Omental fat pad (tissue), 3 donors: ENCODE measurements at regions not wholly inside any gene's neighbourhood (a gene's known extent, or its start where the extent isn't known, plus 50 kb on each side); places are given as distances from the start of the nearest gene placed in this dataset.
"Not testable (repeated sequence)": the region's sequence is repeated elsewhere in the genome, so short reads cannot be mapped to it uniquely, and the experiment has no call there.

Source experiments
- ATAC-seq: fragments of 150-250 bp; one replicate; pipeline ENCODE4 v1.9.1; 2016; ENCODE audit warnings: mild to moderate bottlenecking, moderate library complexity; ENCODE audit not compliant: low FRiP score
- DNase-seq: peaks from one replicate; pipeline ENCODE4 v3.0.0-alpha.2; 2019; ENCODE audit warnings: low spot score
- CTCF ChIP-seq, 3 donors: fragments of 450-650 bp; IDR thresholded peaks; one replicate each; pipeline ENCODE4 v1.5.1; 2016 to 2017; ENCODE audit warnings: antibody characterized with exemption in 3 of 3, mild to moderate bottlenecking in 3 of 3, moderate library complexity in 2 of 3

DNA sequence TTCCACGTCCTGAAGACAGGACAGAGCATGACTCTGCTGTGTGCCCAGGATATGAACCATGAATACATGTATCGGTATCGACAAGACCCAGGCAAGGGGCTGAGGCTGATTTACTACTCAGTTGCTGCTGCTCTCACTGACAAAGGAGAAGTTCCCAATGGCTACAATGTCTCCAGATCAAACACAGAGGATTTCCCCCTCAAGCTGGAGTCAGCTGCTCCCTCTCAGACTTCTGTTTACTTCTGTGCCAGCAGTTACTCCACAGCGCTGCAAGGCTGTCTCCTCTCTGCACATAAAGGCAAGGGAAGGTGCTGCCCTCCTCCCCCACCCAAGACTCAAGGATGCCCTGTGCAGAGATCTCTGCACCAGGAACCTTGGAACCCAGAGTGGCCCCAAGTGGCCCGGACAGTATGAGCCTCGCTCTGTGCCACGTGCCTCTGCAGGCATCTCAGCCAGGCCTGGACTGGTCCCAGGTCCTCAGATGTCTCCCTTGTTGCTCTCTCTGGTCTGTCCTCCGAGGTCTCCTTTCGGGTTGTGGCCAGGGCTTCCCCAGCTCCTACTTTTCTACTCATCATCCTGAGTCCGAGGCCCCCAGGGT lies 230.3 kb upstream of the PRSS58 start:
- TF ChIP-seq CTCF (IDR thresholded peaks at IDR 0.05) = no peak
- no peak for DNase-seq
- no peak for ATAC-seq

DNA sequence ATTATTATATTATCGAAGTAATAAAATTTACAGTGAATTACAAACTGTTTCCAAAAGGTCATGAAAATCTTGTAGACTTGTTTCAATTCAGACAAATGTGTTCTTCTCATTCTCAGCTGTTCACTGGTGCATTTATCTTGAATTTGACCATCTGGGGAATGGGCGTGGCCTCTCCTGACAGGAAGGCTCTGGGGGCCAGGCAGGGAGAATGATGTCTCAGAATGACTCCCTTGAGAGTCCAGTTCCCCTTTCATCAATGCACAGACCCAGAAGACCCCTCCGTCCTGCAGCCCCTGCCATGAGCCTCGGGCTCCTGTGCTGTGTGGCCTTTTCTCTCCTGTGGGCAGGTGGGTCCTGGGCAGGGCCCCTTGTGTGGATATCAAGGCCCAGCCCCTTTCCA lies 229.7 kb upstream of the PRSS58 start:
- not testable (repeated sequence) for ATAC-seq, DNase-seq

- TF ChIP-seq CTCF (IDR thresholded peaks at IDR 0.05) = no peak
- DNase-seq = no peak
- no peak for ATAC-seq
Measured at GRCh38 chr7:142487124-142487523, 229.3 kb upstream of the PRSS58 start.

- ATAC-seq = no peak
- TF ChIP-seq CTCF (IDR thresholded peaks at IDR 0.05) = no peak
Measured at GRCh38 chr7:142485617-142486226, 227.9 kb upstream of the PRSS58 start.

DNA sequence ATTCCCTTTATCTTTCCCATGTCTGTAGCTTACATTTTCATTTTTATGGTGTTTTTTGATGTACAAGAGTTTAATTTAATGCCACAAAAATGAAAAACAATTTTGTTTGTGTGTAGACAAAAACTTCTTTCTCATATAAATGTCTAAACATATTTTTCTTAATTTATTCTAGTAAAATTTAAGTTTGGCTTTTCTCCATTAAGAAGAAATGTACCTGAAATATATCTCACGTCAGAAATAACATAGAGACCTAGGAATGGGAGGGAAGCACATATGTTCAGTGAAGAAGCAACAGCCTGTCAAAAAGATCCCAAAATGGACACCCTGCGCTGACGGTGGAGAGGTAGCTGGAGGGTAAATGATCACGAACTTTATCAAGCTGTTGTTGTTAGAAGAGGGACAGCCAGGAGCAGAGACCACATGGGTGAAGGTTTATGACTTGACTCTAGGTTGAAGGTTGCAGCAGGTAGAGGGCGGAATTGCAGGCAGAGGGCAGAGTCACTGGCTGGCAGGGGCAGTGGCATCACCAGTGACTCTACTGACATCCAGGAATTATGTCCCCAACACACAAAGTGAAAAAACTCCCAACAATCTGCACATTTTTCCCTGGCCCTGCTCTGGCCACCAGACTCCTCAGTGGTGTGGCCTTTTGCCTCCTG lies 225.9 kb upstream of the PRSS58 start:
- ATAC-seq (no peak), DNase-seq (no peak)
- no peak for TF ChIP-seq CTCF (IDR thresholded peaks at IDR 0.05)

More at GRCh38 chr7:142485617-142486226, 227.9 kb upstream of the PRSS58 start:
- no peak for DNase-seq

- DNase-seq (no peak), ATAC-seq (no peak)
- TF ChIP-seq CTCF (IDR thresholded peaks at IDR 0.05) = no peak
Measured at GRCh38 chr7:142482891-142483658, 225.2 kb upstream of the PRSS58 start.

DNA sequence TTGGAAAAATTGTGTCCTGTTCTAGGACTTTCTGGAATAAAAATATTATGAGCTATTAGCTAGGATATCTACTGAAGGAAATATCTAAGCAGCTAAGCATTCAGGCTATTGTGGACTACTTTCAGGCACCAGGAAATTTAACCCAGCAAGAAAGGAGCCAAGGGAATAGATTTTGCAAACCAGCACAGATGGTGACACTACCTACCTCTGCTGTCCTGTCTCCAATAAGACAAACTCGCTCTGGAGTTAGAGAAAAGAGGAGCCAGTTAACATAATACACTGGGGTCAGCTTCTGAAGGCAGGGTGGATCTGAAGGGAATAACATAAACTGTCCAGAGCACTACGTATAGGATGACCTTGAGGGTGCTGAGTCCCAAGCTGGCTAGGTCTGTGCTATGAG lies 223.7 kb upstream of the PRSS58 start:
- DNase-seq = no peak
- ATAC-seq = no peak
- TF ChIP-seq CTCF (IDR thresholded peaks at IDR 0.05) = no peak
